ENCODE measurements at regions not wholly inside any gene's neighbourhood (a gene's known extent, or its start where the extent isn't known, plus 50 kb on each side); places are given as distances from the start of the nearest gene placed in this dataset.

GRCh38 chr4:10753336-10753735, 68.8 kb upstream of the CLNK start:
- TF ChIP-seq CTCF (conservative IDR thresholded peaks at IDR 0.05) (no peak), ZFX (IDR thresholded peaks at IDR 0.05) (no peak)
